H1 (cell line): ENCODE measurements at regions not wholly inside any gene's neighbourhood (a gene's known extent, or its start where the extent isn't known, plus 50 kb on each side); places are given as distances from the start of the nearest gene placed in this dataset.

ENCODE experiments used
- CTCF ChIA-PET: fragments of 300-600 bp; sonication (Branson Sonifier 250); formaldehyde crosslinking; loops from one replicate; lab custom pipeline; 2021; ENCODE audit not compliant: partially characterized antibody; lab: Charles Lee
- POLR2A ChIA-PET: fragments of 300-600 bp; sonication (Branson Sonifier 250); formaldehyde crosslinking; loops from one replicate; lab custom pipeline; 2021; ENCODE audit warnings: inconsistent platforms; ENCODE audit not compliant: partially characterized antibody; lab: Charles Lee
- DNase-seq, 2 experiments: peaks; one replicate each; pipeline versions ENCODE4 v3.0.0 to v3.0.0-alpha.2; 2010 to 2022; ENCODE audit warnings: low spot score in 2 of 2, low read depth in 1 of 2, mixed read lengths in 1 of 2
- FAIRE-seq: peaks from 2 replicates; lab custom pipeline; 2011; peaks lifted over from hg19 to GRCh38; lab: Jason Lieb, UNC
- H2AFZ ChIP-seq: 2 replicates; pipeline ENCODE4 v1.8.1; 2012; ENCODE audit warnings: low read length, inconsistent platforms
- H2AK5ac ChIP-seq: 2 replicates; pipeline ENCODE4 v1.6.1; 2013; ENCODE audit warnings: low read depth, low read length
- H2BK120ac ChIP-seq: replicated peaks from 2 replicates; pipeline ENCODE3; 2013; ENCODE audit warnings: low read depth, low read length, inconsistent platforms
- H2BK12ac ChIP-seq: 2 replicates; pipeline ENCODE4 v1.6.1; 2013; ENCODE audit warnings: low read depth, low read length
- H2BK15ac ChIP-seq: 2 replicates; pipeline ENCODE4 v1.6.1; 2013; ENCODE audit warnings: low read length
- H2BK20ac ChIP-seq: 2 replicates; pipeline ENCODE4 v1.6.1; 2013; ENCODE audit warnings: low read length
- H2BK5ac ChIP-seq: 2 replicates; pipeline ENCODE4 v1.6.1; 2013; ENCODE audit warnings: low read depth, low read length
- H3K14ac ChIP-seq: 2 replicates; pipeline ENCODE4 v1.6.1; 2013; ENCODE audit warnings: inconsistent platforms; ENCODE audit not compliant: insufficient read length
- H3K18ac ChIP-seq: 2 replicates; pipeline ENCODE4 v1.6.1; 2013; ENCODE audit warnings: low read length; ENCODE audit errors: extremely low read depth
- H3K23ac ChIP-seq: 2 replicates; pipeline ENCODE4 v1.6.1; 2013; ENCODE audit warnings: inconsistent platforms; ENCODE audit not compliant: insufficient read length
- H3K23me2 ChIP-seq: 2 replicates; pipeline ENCODE4 v1.6.1; 2013; ENCODE audit warnings: low read depth, low read length
- H3K27ac ChIP-seq: 2 replicates; pipeline ENCODE4 v1.6.1; 2011; ENCODE audit warnings: low read depth, low read length, inconsistent platforms
- H3K27me3 ChIP-seq, 4 experiments: replicated peaks in 1 of 4; 1 replicate in 1 of 4; 2 replicates in 3 of 4; pipeline versions ENCODE4 v1.6.1 to v1.8.1; 2011 to 2013; ENCODE audit warnings: low read length in 3 of 4, mild to moderate bottlenecking in 3 of 4, inconsistent platforms in 2 of 4, mixed read lengths in 2 of 4, moderate library complexity in 1 of 4; ENCODE audit not compliant: control insufficient read depth in 3 of 4, insufficient read depth in 3 of 4; ENCODE audit errors: extremely low read depth in 1 of 4
- H3K36me3 ChIP-seq, 4 experiments: 2 replicates each; pipeline versions ENCODE4 v1.6.1 to v1.8.1; 2011 to 2013; ENCODE audit warnings: mild to moderate bottlenecking in 4 of 4, low read length in 3 of 4, moderate library complexity in 2 of 4, control low read depth in 1 of 4, inconsistent platforms in 1 of 4; ENCODE audit not compliant: insufficient read depth in 4 of 4, control insufficient read depth in 2 of 4
- H3K4ac ChIP-seq: replicated peaks from 2 replicates; pipeline ENCODE3; 2013; ENCODE audit warnings: low read length, low read depth, mixed read lengths, inconsistent platforms; ENCODE audit not compliant: insufficient read length
- H3K4me1 ChIP-seq, 4 experiments: replicated peaks in 1 of 4; 1 replicate in 1 of 4; 2 replicates in 3 of 4; pipeline versions ENCODE4 v1.6.1 to v1.8.1; 2011 to 2013; ENCODE audit warnings: low read length in 3 of 4, inconsistent platforms in 2 of 4, mixed read lengths in 1 of 4; ENCODE audit not compliant: insufficient read depth in 4 of 4, control insufficient read depth in 3 of 4
- H3K4me2 ChIP-seq, 2 experiments: 2 replicates each; pipeline versions ENCODE4 v1.6.1 to v1.8.1; 2011 to 2013; ENCODE audit warnings: low read depth in 2 of 2, low read length in 2 of 2, control low read depth in 1 of 2, inconsistent platforms in 1 of 2, mild to moderate bottlenecking in 1 of 2; ENCODE audit not compliant: insufficient read depth in 1 of 2
- H3K4me3 ChIP-seq, 4 experiments: fragments of 200-600, 300-600 bp in 1 of 4; sonication (generic), shearing (Covaris generic), sonication (Bioruptor Twin) in 1 of 4; 2 replicates each; pipeline versions ENCODE4 v1.5.1 to v1.8.1; 2011 to 2016; ENCODE audit warnings: low read length in 4 of 4, low read depth in 3 of 4, control low read depth in 2 of 4, inconsistent platforms in 2 of 4, mild to moderate bottlenecking in 2 of 4, mixed read lengths in 1 of 4, moderate library complexity in 1 of 4; ENCODE audit not compliant: insufficient read depth in 2 of 4; ENCODE audit errors: extremely low read depth in 1 of 4
- H3K56ac ChIP-seq: replicated peaks from 2 replicates; pipeline ENCODE3; 2013; ENCODE audit warnings: low read depth, mild to moderate bottlenecking, mixed read lengths, low read length, inconsistent platforms; ENCODE audit not compliant: insufficient read length
- H3K79me1 ChIP-seq: 2 replicates; pipeline ENCODE4 v1.6.1; 2013; ENCODE audit warnings: low read depth, low read length, control low read depth
- H3K79me2 ChIP-seq, 2 experiments: 2 replicates each; pipeline versions ENCODE4 v1.6.1 to v1.8.1; 2012 to 2013; ENCODE audit warnings: low read length in 2 of 2, mild to moderate bottlenecking in 2 of 2, inconsistent platforms in 1 of 2; ENCODE audit not compliant: insufficient read depth in 2 of 2, control insufficient read depth in 1 of 2
- H3K9ac ChIP-seq, 4 experiments: replicated peaks in 1 of 4; 1 replicate in 1 of 4; 2 replicates in 3 of 4; pipeline versions ENCODE4 v1.6.1 to v1.8.1; 2011 to 2013; ENCODE audit warnings: low read depth in 3 of 4, low read length in 3 of 4, control low read depth in 2 of 4, mild to moderate bottlenecking in 2 of 4, moderate library complexity in 2 of 4, inconsistent platforms in 1 of 4; ENCODE audit errors: extremely low read depth in 1 of 4
- H3K9me3 ChIP-seq, 2 experiments: 2 replicates each; pipeline versions ENCODE4 v1.6.1 to v1.8.1; 2012 to 2013; ENCODE audit warnings: mild to moderate bottlenecking in 2 of 2, moderate library complexity in 2 of 2, control low read depth in 1 of 2, inconsistent platforms in 1 of 2, low read depth in 1 of 2, low read length in 1 of 2, mixed read lengths in 1 of 2; ENCODE audit not compliant: insufficient read depth in 2 of 2
- H4K20me1 ChIP-seq, 2 experiments: replicated peaks in 1 of 2; 2 replicates each; pipeline versions ENCODE3 to v1.8.1; 2011 to 2013; ENCODE audit warnings: inconsistent platforms in 2 of 2, low read length in 2 of 2, mild to moderate bottlenecking in 1 of 2; ENCODE audit not compliant: insufficient read depth in 2 of 2, control insufficient read depth in 1 of 2
- H4K5ac ChIP-seq: 2 replicates; pipeline ENCODE4 v1.6.1; 2013; ENCODE audit warnings: low read length, low read depth, mixed read lengths, inconsistent platforms; ENCODE audit not compliant: insufficient read length
- H4K8ac ChIP-seq: 2 replicates; pipeline ENCODE4 v1.8.0; 2013; ENCODE audit warnings: mild to moderate bottlenecking, moderate library complexity, low read length, inconsistent platforms; ENCODE audit not compliant: insufficient read depth; ENCODE audit errors: extremely low read depth
- H4K91ac ChIP-seq: replicated peaks from 2 replicates; pipeline ENCODE3; 2013; ENCODE audit warnings: low read length, mixed read lengths, inconsistent platforms; ENCODE audit not compliant: insufficient read length
- CEBPB ChIP-seq: IDR thresholded peaks from 2 replicates; pipeline ENCODE4 v1.6.1; 2012; ENCODE audit warnings: low read depth, low read length
- CREB1 ChIP-seq: IDR thresholded peaks from 2 replicates; pipeline ENCODE4 v1.6.1; 2012; ENCODE audit warnings: inconsistent platforms
- MAX ChIP-seq: IDR thresholded peaks from 2 replicates; pipeline ENCODE4 v1.6.1; 2012; ENCODE audit warnings: inconsistent platforms
- RAD21 ChIP-seq, 2 experiments: IDR thresholded peaks in 1 of 2; conservative IDR thresholded peaks in 1 of 2; 2 replicates each; pipeline ENCODE4 v1.6.1; 2011; ENCODE audit warnings: low read depth in 2 of 2, low read length in 2 of 2, improper control_type of control experiment in 1 of 2, inconsistent platforms in 1 of 2, mild to moderate bottlenecking in 1 of 2, moderate library complexity in 1 of 2
- WGBS, 2 experiments: shearing (Covaris generic) in 1 of 2; methylation state at CpG; one replicate each; pipeline versions ENCODE4 v1.1.6 to v1.1.7; 2013 to 2015; ENCODE audit warnings: low lambda C conversion rate in 2 of 2, mixed read lengths in 2 of 2, inconsistent platforms in 1 of 2, low coverage in 1 of 2, missing lambda C conversion rate in 1 of 2; ENCODE audit not compliant: insufficient replicate concordance in 2 of 2, insufficient coverage in 1 of 2, insufficient read length in 1 of 2; ENCODE audit errors: extremely low coverage in 1 of 2, missing lambda C conversion rate in 1 of 2; 5-methylcytosine and 5-hydroxymethylcytosine counted together

- Histone ChIP-seq H3K56ac (no peak overlapping the region), H4K5ac (no peak overlapping the region), H3K23ac (no peak overlapping the region), H3K27ac (no peak overlapping the region), H4K91ac (no peak overlapping the region), H3K4me1 (peaks cover 0 to 3% (median 0%) of the 10 kb centered on the region in 4 experiments; a peak in 1 of 7 replicates), H3K4me3 (no peak overlapping the region), H3K14ac (no peak overlapping the region), H2BK15ac (no peak overlapping the region)
- CTCF ChIA-PET = interaction anchor here (0.7 kb wide), 1 partner anchor 12 kb away, joined by 3 read pairs; no protein-coding TSS in a partner anchor
- no peak for DNase-seq
- POLR2A ChIA-PET = no interaction called here
- TF ChIP-seq CREB1 = no peak
- no peak for TF ChIP-seq RAD21 (IDR thresholded peaks at IDR 0.05 in 1 of 2, conservative IDR thresholded peaks at IDR 0.05 in 1 of 2; ENCODE audit: low read depth in 2 of 2, low read length in 2 of 2)
- TF ChIP-seq CEBPB = no peak
- TF ChIP-seq MAX = no peak
- TF ChIP-seq, all 59 proteins: peak for 0
- H3K9ac ChIP-seq = no peak overlapping the region
- H2BK20ac ChIP-seq = no peak overlapping the region
- H2AK5ac ChIP-seq = no peak overlapping the region
- H4K8ac ChIP-seq = no peak overlapping the region
- no peak for FAIRE-seq
- no peaks in the 10 kb centered on the region for H3K79me1 ChIP-seq
- H2BK12ac ChIP-seq = no peak overlapping the region
- H3K18ac ChIP-seq = no peak overlapping the region
- no peaks in the 10 kb centered on the region for H4K20me1 ChIP-seq
- H3K4ac ChIP-seq = no peak overlapping the region
- no peak overlapping the region for H2AFZ ChIP-seq
- no peaks in the 10 kb centered on the region for H3K27me3 ChIP-seq
- H3K79me2 ChIP-seq = no peaks in the 10 kb centered on the region
- H3K4me2 ChIP-seq = no peak overlapping the region
- H3K9me3 ChIP-seq = no peaks in the 10 kb centered on the region
- H2BK120ac ChIP-seq = no peak overlapping the region
- WGBS, 2 experiments = 97% methylated on average over 15 of the region's 15 CpGs; no CpG with 5 or more reads in 1 of the 2 experiments
- H3K23me2 ChIP-seq = no peaks in the 10 kb centered on the region
- no peaks in the 10 kb centered on the region for H3K36me3 ChIP-seq
- H2BK5ac ChIP-seq = no peak overlapping the region
Observed at GRCh38 chr21:18764720-18765119, 361.1 kb upstream of the TMPRSS15 start.
